ENCODE measurements at regions not wholly inside any gene's neighbourhood (a gene's known extent, or its start where the extent isn't known, plus 50 kb on each side); places are given as distances from the start of the nearest gene placed in this dataset.
"Not testable (repeated sequence)": the region's sequence is repeated elsewhere in the genome, so short reads cannot be mapped to it uniquely, and the experiment has no call there.

DNA sequence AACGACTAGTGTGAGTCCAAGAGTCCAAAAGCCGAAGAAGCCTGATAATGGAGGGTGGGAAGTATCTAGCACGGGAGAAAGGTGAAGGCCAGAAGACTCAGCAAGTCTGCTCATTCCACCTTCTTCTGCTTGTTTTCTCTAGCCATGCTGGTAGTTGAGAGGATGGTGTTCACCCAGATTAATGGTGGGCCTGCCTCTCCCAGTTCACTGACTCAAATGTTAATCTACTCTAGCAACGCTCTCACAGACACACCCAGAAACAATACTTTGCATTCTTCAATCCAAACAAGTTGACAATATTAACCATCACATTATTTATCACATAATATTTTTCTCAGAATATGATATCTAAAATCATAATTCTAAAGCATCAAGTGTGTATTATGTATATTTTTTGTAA is 1055.1 kb upstream of the PCDH10 start:
- DNase-seq, result no peak

DNA sequence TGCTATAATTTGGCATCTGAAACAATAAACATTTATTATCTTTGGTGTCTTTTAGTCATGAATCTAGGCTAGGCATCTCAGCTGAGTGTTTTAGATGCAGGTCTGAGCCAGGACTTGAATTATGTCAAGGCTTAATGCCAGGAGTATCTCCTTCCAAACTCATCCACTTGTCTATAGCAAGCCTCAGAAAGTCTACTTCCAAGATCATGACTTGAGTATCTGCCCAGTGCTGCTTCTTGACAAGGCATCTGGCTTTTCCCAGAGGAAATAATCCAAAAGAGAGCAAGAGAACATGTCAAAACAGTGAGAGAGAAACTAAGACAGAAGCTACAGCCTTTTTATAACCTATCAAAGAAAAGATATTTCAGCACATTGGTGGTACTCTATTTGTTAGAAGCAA is 1052.1 kb upstream of the PCDH10 start:
- DNase-seq, result no peak

- no peak for DNase-seq
These were observed 1047.6 kb upstream of the PCDH10 start for GRCh38 chr4:132101526-132101925.

GRCh38 chr4:132108784-132109183 is 1040.3 kb upstream of the PCDH10 start:
- DNase-seq, result no peak

DNA sequence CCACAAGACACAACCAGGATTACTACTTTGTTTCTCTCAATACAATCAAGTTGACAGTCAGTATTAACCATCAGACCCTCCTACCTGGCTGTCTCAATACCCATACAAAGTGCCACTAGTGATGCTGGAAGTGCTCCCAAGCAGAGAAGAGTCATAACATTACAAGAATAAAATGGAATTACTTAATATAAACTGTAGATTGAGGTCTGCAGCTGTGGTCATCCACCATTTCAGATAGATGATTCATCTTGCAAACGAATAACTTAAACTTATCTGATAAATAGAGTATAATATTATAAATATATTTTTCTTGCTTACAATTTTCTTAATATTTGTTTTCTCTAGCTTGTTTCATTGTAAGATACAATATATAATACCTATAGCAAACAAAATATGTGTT is 1034.2 kb upstream of the PCDH10 start:
- DNase-seq, result no peak

DNA sequence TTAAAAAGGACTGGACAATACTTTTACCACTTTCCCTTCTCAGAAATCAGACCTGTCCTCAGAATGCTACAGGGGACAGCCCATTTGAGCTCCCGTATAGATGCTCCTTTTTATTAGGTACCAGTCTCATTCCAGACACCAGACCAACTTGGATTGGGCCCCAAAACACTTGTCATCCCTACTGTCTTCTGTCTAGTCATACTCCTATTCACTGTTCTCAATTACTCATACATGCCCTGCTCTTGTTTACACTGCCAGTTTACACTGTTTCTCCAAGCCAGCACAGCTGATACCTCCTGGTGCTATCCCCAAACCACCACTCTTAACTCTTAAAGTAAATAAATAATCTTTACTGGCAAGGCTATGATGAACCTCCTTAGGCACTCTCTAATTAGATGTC is 1026.4 kb upstream of the PCDH10 start:
- not testable (repeated sequence) for DNase-seq

- no peak for DNase-seq
These were observed 1025.0 kb upstream of the PCDH10 start for GRCh38 chr4:132123870-132124623.

DNA sequence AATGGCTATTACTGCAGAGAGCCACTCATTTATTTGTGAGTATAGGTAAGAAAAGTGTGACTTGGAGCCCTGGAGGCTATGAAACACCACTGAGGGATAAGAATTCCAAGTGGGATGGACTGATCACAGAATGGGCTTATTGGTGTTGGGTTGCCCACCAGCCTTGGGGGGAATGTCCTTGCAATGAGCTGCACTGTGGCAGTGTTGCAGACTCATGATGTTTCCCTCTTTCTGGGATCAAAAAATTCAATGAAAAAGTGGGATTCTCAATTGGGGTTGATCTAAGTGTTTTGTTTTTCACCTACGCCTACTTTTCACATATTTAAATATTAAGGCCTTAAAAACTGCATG is 1024.5 kb upstream of the PCDH10 start:
- no peak for DNase-seq

GRCh38 chr4:132125131-132125530 is 1024.0 kb upstream of the PCDH10 start:
- DNase-seq, result no peak

DNA sequence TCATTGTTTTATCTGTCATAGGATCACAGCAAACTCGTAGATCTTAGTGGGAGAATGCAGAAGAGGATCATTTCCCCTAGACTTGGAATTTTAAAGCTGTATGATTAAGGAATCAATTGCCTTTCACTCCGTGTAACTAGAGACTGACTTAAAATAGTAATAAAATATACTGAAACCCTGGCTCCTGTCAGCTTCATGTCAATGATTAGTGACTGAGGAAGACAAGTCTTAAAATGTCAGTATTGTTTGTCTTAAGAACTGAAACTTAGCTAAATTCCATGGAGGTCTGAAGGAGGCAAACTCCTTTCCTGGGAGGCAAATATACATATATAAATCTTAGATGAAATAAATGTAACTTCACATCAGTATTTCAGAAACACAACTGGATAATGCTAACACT is 1016.7 kb upstream of the PCDH10 start:
- no peak for DNase-seq

- no peak for DNase-seq
These were observed 979.4 kb upstream of the PCDH10 start for GRCh38 chr4:132169660-132170059.

DNA sequence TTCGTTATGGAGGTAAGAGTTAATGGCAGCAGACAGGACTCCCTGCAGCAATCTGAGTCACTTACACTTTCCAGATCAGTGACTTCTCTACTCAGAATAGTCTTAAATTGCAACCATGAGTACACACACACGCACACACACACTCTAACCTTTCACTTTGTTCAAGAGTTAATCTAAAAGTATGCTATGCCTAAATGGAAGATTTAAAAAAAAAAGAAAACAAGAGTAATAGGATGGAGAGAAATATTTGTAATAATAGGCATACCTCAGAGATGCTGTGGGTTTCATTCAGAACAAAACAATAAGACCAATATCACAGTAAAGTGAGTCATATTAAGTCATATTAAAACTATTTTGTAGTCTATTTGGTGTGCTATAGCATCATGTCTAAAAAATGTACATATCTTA is 969.1 kb upstream of the PCDH10 start:
- DNase-seq, result peak; percentile 84

- DNase-seq, result no peak
These were observed 953.9 kb upstream of the PCDH10 start for GRCh38 chr4:132195176-132195575.

DNA sequence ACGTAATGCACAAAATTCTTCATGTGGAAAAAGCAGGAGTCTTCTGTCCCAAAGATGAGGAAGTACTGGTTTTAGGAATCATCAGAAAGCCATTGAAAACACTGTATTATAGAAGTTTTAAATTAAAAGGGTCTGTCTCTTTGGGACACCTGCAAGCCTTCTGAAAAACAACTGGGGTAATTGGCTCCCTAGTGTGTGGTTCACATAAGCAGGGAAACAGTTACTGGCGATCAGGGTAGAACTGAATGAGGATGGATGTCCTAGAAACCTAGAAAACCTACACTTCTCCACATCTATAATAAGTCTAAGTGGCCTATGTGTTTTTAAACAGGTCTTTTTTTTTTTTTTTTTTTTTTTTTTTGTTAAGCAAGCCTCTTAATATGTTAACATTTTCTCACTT is 945.5 kb upstream of the PCDH10 start:
- DNase-seq, result no peak

DNA sequence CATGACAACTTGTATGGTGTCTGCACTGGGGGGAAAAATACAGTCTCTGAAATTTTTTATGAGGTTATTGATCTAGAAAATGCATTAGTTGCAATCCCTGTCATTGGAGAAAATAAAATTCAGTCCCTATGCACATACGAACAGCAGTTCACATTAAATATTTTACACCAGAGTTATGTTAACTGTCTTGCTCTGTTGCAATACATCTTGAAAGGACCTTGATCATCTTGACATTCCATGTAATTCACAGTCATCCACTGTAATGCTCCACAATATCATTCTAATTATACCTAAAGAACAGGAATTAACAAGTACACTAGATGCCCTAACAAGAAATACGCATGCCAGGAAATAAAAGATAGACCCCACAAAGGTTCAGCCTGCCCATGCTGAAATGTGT is 934.6 kb upstream of the PCDH10 start:
- no peak for DNase-seq

- DNase-seq, result no peak
These were observed 930.7 kb upstream of the PCDH10 start for GRCh38 chr4:132218406-132218805.

GRCh38 chr4:132227151-132227856 is 921.8 kb upstream of the PCDH10 start:
- no peak for DNase-seq

GRCh38 chr4:132227857-132228165 is 921.3 kb upstream of the PCDH10 start:
- DNase-seq, result not testable (repeated sequence)

- DNase-seq, result no peak
These were observed 920.4 kb upstream of the PCDH10 start for GRCh38 chr4:132228676-132229075.

- DNase-seq, result no peak
These were observed 919.1 kb upstream of the PCDH10 start for GRCh38 chr4:132230025-132230424.

DNA sequence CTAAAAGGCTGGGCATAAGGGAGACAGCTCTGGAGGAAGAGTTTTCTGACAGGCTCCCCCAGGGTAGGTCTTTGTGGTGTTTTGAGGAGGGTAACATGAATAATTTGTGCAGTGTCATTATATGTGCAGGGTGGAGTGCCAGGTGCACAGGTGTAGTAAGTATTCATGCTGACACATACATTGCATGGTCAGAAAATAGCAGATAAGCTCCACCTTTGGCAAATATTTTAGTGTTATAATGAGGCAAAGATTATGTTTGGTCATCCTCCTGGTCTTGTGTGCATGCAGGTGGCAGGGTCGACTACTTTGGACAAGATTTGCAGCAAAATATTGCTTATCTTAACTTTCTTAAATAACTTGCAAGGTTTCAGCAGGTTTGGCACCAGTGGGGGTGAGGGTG is 910.4 kb upstream of the PCDH10 start:
- DNase-seq, result no peak

GRCh38 chr4:132240081-132240480 is 909.0 kb upstream of the PCDH10 start:
- DNase-seq, result no peak

DNA sequence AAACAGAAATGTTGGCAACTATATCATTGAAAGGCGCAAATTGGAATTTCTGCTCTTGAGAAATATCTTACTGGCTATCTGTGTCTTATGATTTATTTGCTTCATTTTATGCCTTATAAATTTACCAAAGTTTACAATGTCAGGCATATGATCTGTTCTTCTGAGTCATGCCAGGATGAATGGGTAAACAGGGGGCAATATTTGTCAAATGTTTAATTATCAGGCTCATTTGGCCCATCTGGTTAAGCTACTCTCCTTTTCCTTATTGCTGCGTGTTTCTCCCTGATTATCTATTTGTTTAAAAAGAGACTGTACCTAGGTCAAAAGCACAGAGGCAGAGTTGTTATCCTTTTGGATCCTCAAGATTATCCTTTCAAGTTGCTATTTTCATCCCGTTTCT is 903.8 kb upstream of the PCDH10 start:
- DNase-seq, result no peak

DNA sequence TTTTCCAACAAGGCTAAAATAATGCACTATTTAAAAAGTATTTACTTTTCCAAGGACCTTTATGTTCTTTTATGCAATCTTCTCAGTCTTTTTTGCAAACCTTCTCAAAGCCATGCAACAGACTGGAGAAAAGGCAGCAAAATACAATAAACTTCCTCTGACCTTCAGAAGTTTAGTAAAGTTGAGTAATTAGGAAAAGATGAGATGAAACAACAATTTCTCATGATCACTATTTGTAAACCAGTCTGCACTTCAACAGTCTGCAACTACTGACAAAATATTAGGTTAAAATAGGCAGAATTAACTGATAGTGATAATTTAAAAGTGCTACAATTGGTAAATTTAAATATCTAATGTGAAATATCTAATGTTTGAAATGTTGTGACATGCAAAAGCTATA is 884.9 kb upstream of the PCDH10 start:
- DNase-seq, result no peak

DNA sequence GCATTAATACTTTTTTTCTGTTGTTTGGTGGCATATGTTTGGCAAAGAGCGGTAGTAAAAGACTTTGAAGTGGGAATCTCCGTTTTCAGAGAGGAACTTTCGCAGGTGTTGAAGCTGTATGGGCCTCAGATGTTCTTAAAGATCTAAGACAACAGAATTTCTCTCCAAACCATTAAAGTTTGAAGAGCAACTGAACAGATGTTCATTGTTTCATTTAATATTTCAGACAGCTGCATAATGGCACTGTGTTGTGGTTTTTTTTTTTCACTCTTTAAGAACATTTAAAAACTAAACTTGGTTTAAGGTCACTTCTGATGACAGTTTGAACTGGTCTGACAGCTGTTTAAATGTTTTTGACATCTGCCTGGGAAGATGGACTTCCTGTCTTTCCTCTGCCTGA is 882.7 kb upstream of the PCDH10 start:
- DNase-seq, result no peak
